ENCODE measurements at regions not wholly inside any gene's neighbourhood (a gene's known extent, or its start where the extent isn't known, plus 50 kb on each side); places are given as distances from the start of the nearest gene placed in this dataset.

DNA sequence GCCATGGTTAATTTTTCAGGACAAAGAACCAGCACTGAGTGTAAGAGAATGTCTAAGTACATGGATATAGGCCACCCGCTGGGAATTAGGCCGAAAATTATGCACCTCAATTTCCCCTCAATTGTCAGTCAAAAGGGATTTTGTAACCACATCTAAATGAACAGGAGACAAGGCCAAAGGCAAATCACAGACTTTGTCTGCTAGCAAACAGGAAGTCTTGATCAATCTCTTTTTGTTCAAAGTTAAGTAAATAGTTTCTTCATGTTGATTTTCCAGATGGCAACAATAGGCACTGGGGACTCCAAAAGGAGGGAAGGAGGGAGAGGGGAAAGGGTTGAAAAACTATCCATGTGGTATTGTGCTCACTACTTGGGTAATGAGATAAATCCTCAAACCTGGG, 276.0 kb downstream of the COG6 start:
- TF ChIP-seq FOXA1 (IDR thresholded peaks at IDR 0.05) (no peak), TARDBP (IDR thresholded peaks at IDR 0.05) (no peak), BHLHE40 (IDR thresholded peaks at IDR 0.05; ENCODE audit: borderline replicate concordance) (no peak), FOXK2 (IDR thresholded peaks at IDR 0.05) (no peak), FOXM1 (IDR thresholded peaks at IDR 0.05; ENCODE audit: borderline replicate concordance) (no peak), NFRKB (IDR thresholded peaks at IDR 0.05) (no peak), SP1 (IDR thresholded peaks at IDR 0.05) (no peak), L3MBTL2 (conservative IDR thresholded peaks at IDR 0.05) (no peak), LEF1 (IDR thresholded peaks at IDR 0.05; ENCODE audit: borderline replicate concordance) (no peak), HDGF (IDR thresholded peaks at IDR 0.05; ENCODE audit: borderline replicate concordance) (no peak)
